ENCODE measurements at regions not wholly inside any gene's neighbourhood (a gene's known extent, or its start where the extent isn't known, plus 50 kb on each side); places are given as distances from the start of the nearest gene placed in this dataset.

DNA sequence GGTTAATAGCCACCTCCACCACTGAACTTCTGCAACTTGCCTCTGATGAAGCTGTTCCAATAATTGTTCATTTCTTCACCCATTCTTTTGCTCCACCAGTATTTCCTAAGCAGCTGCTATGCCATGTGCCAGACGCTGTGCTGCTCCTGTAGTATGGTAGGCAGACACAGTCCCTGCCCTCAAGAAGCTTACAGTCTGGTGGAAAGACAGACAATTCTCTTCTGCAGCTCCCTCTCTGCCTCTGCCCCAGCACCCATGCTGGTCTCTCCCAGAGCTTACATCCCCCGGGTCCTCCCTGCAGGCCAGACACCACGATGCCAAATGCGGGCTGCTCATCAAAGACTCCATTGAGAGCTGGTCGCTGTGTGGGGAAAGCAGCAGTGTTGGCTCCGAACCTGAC, 111.6 kb upstream of the ESRRB start:
- Histone ChIP-seq H3K27me3 (ENCODE audit: insufficient read depth, low read depth, low read length) (no peaks in the 10 kb centered on the region), H3K9me3 (ENCODE audit: low read length) (no peaks in the 10 kb centered on the region), H3K4me3 (ENCODE audit: low read length) (no peak overlapping the region), H3K36me3 (ENCODE audit: insufficient read depth, low read length) (no peaks in the 10 kb centered on the region), H3K9ac (ENCODE audit: low read length) (no peak overlapping the region), H4K20me1 (ENCODE audit: insufficient read depth) (no peaks in the 10 kb centered on the region), H3K4me2 (ENCODE audit: low read length) (no peak overlapping the region), H3F3A (ENCODE audit: insufficient read depth, low read length, poor library complexity, severe bottlenecking) (no peaks in the 10 kb centered on the region), H2AFZ (ENCODE audit: low read depth, low read length) (no peak overlapping the region), H3K27ac (ENCODE audit: low read length) (no peak overlapping the region), H3K79me2 (replicated peaks; ENCODE audit: insufficient read depth, low read length) (no peaks in the 10 kb centered on the region), H3K9me2 (ENCODE audit: insufficient read depth, low read length) (no peaks in the 10 kb centered on the region)
- TF ChIP-seq, protein P1, sequence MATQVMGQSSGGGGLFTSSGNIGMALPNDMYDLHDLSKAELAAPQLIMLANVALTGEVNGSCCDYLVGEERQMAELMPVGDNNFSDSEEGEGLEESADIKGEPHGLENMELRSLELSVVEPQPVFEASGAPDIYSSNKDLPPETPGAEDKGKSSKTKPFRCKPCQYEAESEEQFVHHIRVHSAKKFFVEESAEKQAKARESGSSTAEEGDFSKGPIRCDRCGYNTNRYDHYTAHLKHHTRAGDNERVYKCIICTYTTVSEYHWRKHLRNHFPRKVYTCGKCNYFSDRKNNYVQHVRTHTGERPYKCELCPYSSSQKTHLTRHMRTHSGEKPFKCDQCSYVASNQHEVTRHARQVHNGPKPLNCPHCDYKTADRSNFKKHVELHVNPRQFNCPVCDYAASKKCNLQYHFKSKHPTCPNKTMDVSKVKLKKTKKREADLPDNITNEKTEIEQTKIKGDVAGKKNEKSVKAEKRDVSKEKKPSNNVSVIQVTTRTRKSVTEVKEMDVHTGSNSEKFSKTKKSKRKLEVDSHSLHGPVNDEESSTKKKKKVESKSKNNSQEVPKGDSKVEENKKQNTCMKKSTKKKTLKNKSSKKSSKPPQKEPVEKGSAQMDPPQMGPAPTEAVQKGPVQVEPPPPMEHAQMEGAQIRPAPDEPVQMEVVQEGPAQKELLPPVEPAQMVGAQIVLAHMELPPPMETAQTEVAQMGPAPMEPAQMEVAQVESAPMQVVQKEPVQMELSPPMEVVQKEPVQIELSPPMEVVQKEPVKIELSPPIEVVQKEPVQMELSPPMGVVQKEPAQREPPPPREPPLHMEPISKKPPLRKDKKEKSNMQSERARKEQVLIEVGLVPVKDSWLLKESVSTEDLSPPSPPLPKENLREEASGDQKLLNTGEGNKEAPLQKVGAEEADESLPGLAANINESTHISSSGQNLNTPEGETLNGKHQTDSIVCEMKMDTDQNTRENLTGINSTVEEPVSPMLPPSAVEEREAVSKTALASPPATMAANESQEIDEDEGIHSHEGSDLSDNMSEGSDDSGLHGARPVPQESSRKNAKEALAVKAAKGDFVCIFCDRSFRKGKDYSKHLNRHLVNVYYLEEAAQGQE (IDR thresholded peaks at IDR 0.05; ENCODE audit: borderline replicate concordance): no peak
- TF ChIP-seq, protein P2, sequence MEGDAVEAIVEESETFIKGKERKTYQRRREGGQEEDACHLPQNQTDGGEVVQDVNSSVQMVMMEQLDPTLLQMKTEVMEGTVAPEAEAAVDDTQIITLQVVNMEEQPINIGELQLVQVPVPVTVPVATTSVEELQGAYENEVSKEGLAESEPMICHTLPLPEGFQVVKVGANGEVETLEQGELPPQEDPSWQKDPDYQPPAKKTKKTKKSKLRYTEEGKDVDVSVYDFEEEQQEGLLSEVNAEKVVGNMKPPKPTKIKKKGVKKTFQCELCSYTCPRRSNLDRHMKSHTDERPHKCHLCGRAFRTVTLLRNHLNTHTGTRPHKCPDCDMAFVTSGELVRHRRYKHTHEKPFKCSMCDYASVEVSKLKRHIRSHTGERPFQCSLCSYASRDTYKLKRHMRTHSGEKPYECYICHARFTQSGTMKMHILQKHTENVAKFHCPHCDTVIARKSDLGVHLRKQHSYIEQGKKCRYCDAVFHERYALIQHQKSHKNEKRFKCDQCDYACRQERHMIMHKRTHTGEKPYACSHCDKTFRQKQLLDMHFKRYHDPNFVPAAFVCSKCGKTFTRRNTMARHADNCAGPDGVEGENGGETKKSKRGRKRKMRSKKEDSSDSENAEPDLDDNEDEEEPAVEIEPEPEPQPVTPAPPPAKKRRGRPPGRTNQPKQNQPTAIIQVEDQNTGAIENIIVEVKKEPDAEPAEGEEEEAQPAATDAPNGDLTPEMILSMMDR (IDR thresholded peaks at IDR 0.05; ENCODE audit: poor library complexity, severe bottlenecking): no peak
- TF ChIP-seq POLR2AphosphoS5 (IDR thresholded peaks at IDR 0.05) (no peak), SMC3 (conservative IDR thresholded peaks at IDR 0.05; ENCODE audit: poor library complexity) (no peak), EP300 (conservative IDR thresholded peaks at IDR 0.05; ENCODE audit: poor library complexity, severe bottlenecking) (no peak), MXI1 (conservative IDR thresholded peaks at IDR 0.05; ENCODE audit: poor library complexity, severe bottlenecking) (no peak), TAF1 (IDR thresholded peaks at IDR 0.05; ENCODE audit: low read depth) (no peak), RAD21 (conservative IDR thresholded peaks at IDR 0.05) (no peak)

DNA sequence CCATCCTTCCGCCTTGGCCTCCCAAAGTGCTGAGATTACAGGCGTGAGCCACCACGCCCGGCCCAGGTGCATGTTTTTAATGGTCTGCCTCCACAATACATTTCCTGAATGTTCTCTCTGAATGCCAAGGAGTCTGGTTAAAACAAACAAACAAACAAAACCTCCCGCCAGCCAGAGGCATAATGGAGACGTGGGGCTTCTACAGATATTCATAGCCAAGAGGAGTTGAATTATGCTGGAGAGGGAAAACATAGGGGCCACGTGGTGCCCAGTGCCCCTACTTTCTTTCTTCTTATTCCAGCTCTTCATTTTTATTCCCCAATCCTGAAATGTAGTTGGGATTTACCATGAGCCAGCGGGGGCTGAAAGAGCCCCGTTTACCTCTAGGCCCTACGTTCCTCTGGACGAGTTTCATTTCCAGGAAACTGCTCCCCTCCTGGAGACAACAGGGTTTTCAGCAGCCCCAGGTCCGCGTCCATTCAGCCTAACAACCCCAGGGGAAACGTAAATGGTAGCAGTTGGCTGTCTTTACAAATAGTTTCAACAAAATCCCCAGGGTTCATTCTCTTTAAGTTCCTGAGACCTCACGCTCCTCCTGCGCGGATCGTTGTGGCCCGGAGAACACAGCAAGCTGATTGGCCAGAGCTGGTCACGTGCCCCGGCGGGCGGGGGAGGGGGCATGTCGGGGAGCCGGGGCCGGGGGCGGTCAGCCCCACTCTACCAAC, 108.5 kb upstream of the ESRRB start:
- H3K27ac ChIP-seq (ENCODE audit: low read length): no peak overlapping the region

More for the DNA sequence above, 108.5 kb upstream of the ESRRB start:
- Histone ChIP-seq H3K27me3 (ENCODE audit: insufficient read depth, low read depth, low read length) (no peaks in the 10 kb centered on the region), H3K79me2 (replicated peaks; ENCODE audit: insufficient read depth, low read length) (no peaks in the 10 kb centered on the region), H3K9ac (ENCODE audit: low read length) (no peak overlapping the region), H3K36me3 (ENCODE audit: insufficient read depth, low read length) (no peaks in the 10 kb centered on the region), H4K20me1 (ENCODE audit: insufficient read depth) (no peaks in the 10 kb centered on the region), H3K9me3 (ENCODE audit: low read length) (no peaks in the 10 kb centered on the region), H2AFZ (ENCODE audit: low read depth, low read length) (no peak overlapping the region), H3K4me2 (ENCODE audit: low read length) (no peak overlapping the region), H3F3A (ENCODE audit: insufficient read depth, low read length, poor library complexity, severe bottlenecking) (no peaks in the 10 kb centered on the region), H3K9me2 (ENCODE audit: insufficient read depth, low read length) (no peaks in the 10 kb centered on the region), H3K4me3 (ENCODE audit: low read length) (no peak overlapping the region)
- TF ChIP-seq RAD21 (conservative IDR thresholded peaks at IDR 0.05): no peak
- TF ChIP-seq, protein P2 (IDR thresholded peaks at IDR 0.05; ENCODE audit: poor library complexity, severe bottlenecking): no peak
